Endothelial cell of umbilical vein (primary cell): ENCODE measurements at regions not wholly inside any gene's neighbourhood (a gene's known extent, or its start where the extent isn't known, plus 50 kb on each side); places are given as distances from the start of the nearest gene placed in this dataset.

Source experiments
- BruUV-seq: library from RNA; stranded (reverse); fragments of 400-500 nt; replicated peaks from 2 replicates; lab custom pipeline; 2021; lab: Mats Ljungman, UMichigan
- CTCF ChIA-PET: fragments of 300-600, 350-600 bp; sonication (Branson Sonifier 250); formaldehyde crosslinking; loops from one replicate; lab custom pipeline; 2021; ENCODE audit warnings: antibody characterized with exemption, inconsistent platforms; lab: Charles Lee
- POLR2A ChIA-PET: fragments of 300-600, 350-600 bp; sonication (Branson Sonifier 250); formaldehyde crosslinking; loops from one replicate; lab custom pipeline; 2021; ENCODE audit warnings: antibody characterized with exemption, inconsistent platforms; lab: Charles Lee
- DNase-seq: peaks from one replicate; pipeline ENCODE4 v3.0.0-alpha.2; 2011; ENCODE audit warnings: low read depth, low spot score
- FAIRE-seq: peaks from 2 replicates; lab custom pipeline; 2011; peaks lifted over from hg19 to GRCh38; lab: Jason Lieb, UNC
- H2AFZ ChIP-seq: 2 replicates; pipeline ENCODE4 v1.6.0; 2012; ENCODE audit warnings: low read depth, low read length, control low read depth, inconsistent platforms
- H3K27ac ChIP-seq: 2 replicates; pipeline ENCODE4 v1.5.1; 2011; ENCODE audit warnings: low read depth, mild to moderate bottlenecking, control low read depth, low read length, moderate library complexity; ENCODE audit not compliant: insufficient read depth
- H3K27me3 ChIP-seq, 2 experiments: 2 replicates each; pipeline versions ENCODE4 v1.6.0 to v1.6.1; 2011; ENCODE audit warnings: low read length in 2 of 2, mixed read lengths in 1 of 2; ENCODE audit not compliant: control insufficient read depth in 2 of 2, insufficient read depth in 2 of 2
- H3K36me3 ChIP-seq, 2 experiments: 2 replicates in 1 of 2; 3 replicates in 1 of 2; pipeline ENCODE4 v1.5.1; 2011; ENCODE audit warnings: low read length in 2 of 2, mild to moderate bottlenecking in 1 of 2, moderate library complexity in 1 of 2; ENCODE audit not compliant: control insufficient read depth in 2 of 2, insufficient read depth in 2 of 2; ENCODE audit errors: extremely low read depth in 1 of 2
- H3K4me1 ChIP-seq: 3 replicates; pipeline ENCODE4 v1.5.1; 2011; ENCODE audit warnings: mild to moderate bottlenecking, low read length; ENCODE audit not compliant: control insufficient read depth, insufficient read depth; ENCODE audit errors: extremely low read depth
- H3K4me2 ChIP-seq: 2 replicates; pipeline ENCODE4 v1.6.1; 2011; ENCODE audit warnings: low read length, control low read depth, mixed read lengths; ENCODE audit not compliant: insufficient read depth
- H3K4me3 ChIP-seq, 3 experiments: fragments of 200-600 bp in 1 of 3; sonication (generic), shearing (Covaris generic) in 1 of 3; replicated peaks in 1 of 3; 2 replicates each; pipeline ENCODE4 v1.5.1; 2011 to 2016; ENCODE audit warnings: control low read depth in 3 of 3, low read length in 3 of 3, mild to moderate bottlenecking in 2 of 3, inconsistent platforms in 1 of 3, low read depth in 1 of 3, moderate library complexity in 1 of 3; ENCODE audit not compliant: insufficient read depth in 1 of 3
- H3K79me2 ChIP-seq: 2 replicates; pipeline ENCODE4 v1.6.0; 2012; ENCODE audit warnings: low read length, inconsistent platforms; ENCODE audit not compliant: control insufficient read depth, insufficient read depth
- H3K9ac ChIP-seq: replicated peaks from 2 replicates; pipeline ENCODE3; 2011; ENCODE audit warnings: low read length, control low read depth; ENCODE audit not compliant: insufficient read depth; ENCODE audit errors: extremely low read depth
- H3K9me1 ChIP-seq: replicated peaks from 3 replicates; pipeline ENCODE4 v1.6.0; 2011; ENCODE audit warnings: mild to moderate bottlenecking, low read length; ENCODE audit not compliant: control insufficient read depth, insufficient read depth; ENCODE audit errors: extremely low read depth
- H3K9me3 ChIP-seq: replicated peaks from 2 replicates; pipeline ENCODE4 v1.5.1; 2012; ENCODE audit warnings: low read length, inconsistent platforms; ENCODE audit not compliant: control insufficient read depth, insufficient read depth
- H4K20me1 ChIP-seq: replicated peaks from 2 replicates; pipeline ENCODE3; 2011; ENCODE audit warnings: mild to moderate bottlenecking, low read length; ENCODE audit not compliant: control insufficient read depth, insufficient read depth; ENCODE audit errors: extremely low read depth
- CTCF ChIP-seq, 2 donors: IDR thresholded peaks; 1 replicate in 1 of 2; 2 replicates in 1 of 2; pipeline ENCODE4 v1.5.1; 2011; ENCODE audit warnings: low read length in 2 of 2, mild to moderate bottlenecking in 2 of 2, moderate library complexity in 2 of 2, control low read depth in 1 of 2, inconsistent platforms in 1 of 2, low read depth in 1 of 2; ENCODE audit not compliant: insufficient read depth in 1 of 2; ENCODE audit errors: extremely low read depth in 1 of 2
- EZH2 ChIP-seq: IDR thresholded peaks from 2 replicates; pipeline ENCODE4 v1.6.1; 2012; ENCODE audit warnings: borderline replicate concordance, low read depth, mild to moderate bottlenecking, moderate library complexity, low read length, inconsistent platforms; ENCODE audit not compliant: severe bottlenecking
- FOS ChIP-seq: IDR thresholded peaks from 2 replicates; pipeline ENCODE4 v1.6.1; 2011; ENCODE audit warnings: mild to moderate bottlenecking, low read length, moderate library complexity, borderline replicate concordance; ENCODE audit not compliant: insufficient read depth
- GATA2 ChIP-seq: IDR thresholded peaks from 2 replicates; pipeline ENCODE4 v1.7.0; 2011; ENCODE audit warnings: low read depth, mild to moderate bottlenecking, moderate library complexity, mixed read lengths, low read length; ENCODE audit not compliant: insufficient read length, insufficient read depth
- JUN ChIP-seq: IDR thresholded peaks from 2 replicates; pipeline ENCODE4 v1.6.1; 2011; ENCODE audit warnings: borderline replicate concordance, low read depth; ENCODE audit not compliant: insufficient read length, insufficient read depth
- MAX ChIP-seq: IDR thresholded peaks from 2 replicates; pipeline ENCODE4 v1.6.1; 2011; ENCODE audit not compliant: insufficient read depth, insufficient read length
- MYC ChIP-seq: IDR thresholded peaks from one replicate; pipeline ENCODE4 v1.6.1; 2011; ENCODE audit warnings: mild to moderate bottlenecking, low read depth, low read length
- POLR2A ChIP-seq: IDR thresholded peaks from 2 replicates; pipeline ENCODE4 v1.6.1; 2012; ENCODE audit warnings: low read depth, mild to moderate bottlenecking, control low read depth, low read length
- POLR2AphosphoS5 ChIP-seq: IDR thresholded peaks from 2 replicates; pipeline ENCODE4 v1.6.1; 2012; ENCODE audit warnings: low read depth, mild to moderate bottlenecking, control low read depth, low read length, moderate library complexity; ENCODE audit not compliant: insufficient read depth
- dilution Hi-C: fragments of 300-500 bp; cut with MboI; formaldehyde crosslinking; loops from one replicate; pipeline ENCODE4 v1.15.0; 2019; ENCODE audit warnings: low sequenced_read_pairs; ENCODE audit not compliant: extremely low pct_ligation_motif_present
- intact Hi-C: fragments of 100-400 bp; cut with micrococcal nuclease; formaldehyde crosslinking; loops from one replicate; pipeline ENCODE4 v1.10.0; 2022

GRCh38 chr18:77944533-77944932 lies 694.9 kb downstream of the GALR1 start:
- dilution Hi-C loops = no loop called here
- Histone ChIP-seq H4K20me1 (no peaks in the 10 kb centered on the region), H3K9ac (no peak overlapping the region), H3K4me2 (no peak overlapping the region), H3K4me3 (no peak overlapping the region), H3K36me3 (no peaks in the 10 kb centered on the region), H3K9me3 (peaks cover 2% of the 10 kb centered on the region), H3K79me2 (no peaks in the 10 kb centered on the region), H3K27me3 (no peaks in the 10 kb centered on the region), H3K4me1 (no peaks in the 10 kb centered on the region), H3K9me1 (no peaks in the 10 kb centered on the region), H3K27ac (no peak overlapping the region), H2AFZ (no peak overlapping the region)
- DNase-seq (no peak), FAIRE-seq (no peak)
- TF ChIP-seq MAX (no peak), JUN (no peak), MYC (no peak), GATA2 (no peak), POLR2A (no peak), CTCF (IDR thresholded peaks at IDR 0.05; ENCODE audit: extremely low read depth in 1 of 2, insufficient read depth in 1 of 2, low read depth in 1 of 2, low read length in 2 of 2) (no peak), FOS (no peak), POLR2AphosphoS5 (no peak), EZH2 (no peak)
- CTCF ChIA-PET = no interaction called here
- POLR2A ChIA-PET = no interaction called here
- intact Hi-C loops = no loop called here
- no TSS peak for BruUV-seq
